Activated naive CD8-positive, alpha-beta T cell treated with anti-CD3 and anti-CD28 coated beads, Interleukin-2, amount 50 U/mL, for 24 hours (primary cell): ENCODE measurements at regions not wholly inside any gene's neighbourhood (a gene's known extent, or its start where the extent isn't known, plus 50 kb on each side); places are given as distances from the start of the nearest gene placed in this dataset.

Experiments
- ATAC-seq: fragments of 150-1000 bp; cut with Tn5 transposase; one replicate; pipeline ENCODE4 v1.10.0; 2021
- DNase-seq: peaks from one replicate; pipeline ENCODE4 v3.0.0; 2021
- H3K27ac Mint-ChIP-seq: one replicate; pipeline ENCODE4 v1.8.0; 2021; ENCODE audit warnings: mild to moderate bottlenecking, mixed read lengths
- H3K27me3 Mint-ChIP-seq: one replicate; pipeline ENCODE4 v1.8.0; 2021; ENCODE audit warnings: mixed read lengths
- H3K36me3 Mint-ChIP-seq: one replicate; pipeline ENCODE4 v1.8.0; 2021; ENCODE audit warnings: low read depth, mixed read lengths
- H3K4me1 Mint-ChIP-seq: one replicate; pipeline ENCODE4 v1.8.0; 2021; ENCODE audit warnings: mixed read lengths
- H3K4me3 Mint-ChIP-seq: one replicate; pipeline ENCODE4 v1.8.0; 2021; ENCODE audit warnings: mild to moderate bottlenecking, moderate library complexity, mixed read lengths
- H3K9me3 Mint-ChIP-seq: one replicate; pipeline ENCODE4 v1.8.0; 2021; ENCODE audit warnings: mixed read lengths

- Mint-ChIP-seq H3K36me3 (no peaks in the 10 kb centered on the region), H3K4me1 (no peaks in the 10 kb centered on the region), H3K27me3 (peaks cover 1% of the 10 kb centered on the region), H3K9me3 (no peaks in the 10 kb centered on the region), H3K4me3 (no peak overlapping the region), H3K27ac (no peak overlapping the region)
- ATAC-seq (no peak), DNase-seq (no peak)
Observed at GRCh38 chr3:182596676-182597410, 196.5 kb upstream of the ATP11B start.

- no peak overlapping the region for H3K27ac Mint-ChIP-seq
- ATAC-seq (no peak), DNase-seq (no peak)
- H3K4me3 Mint-ChIP-seq, result no peak overlapping the region
- peaks cover 1% of the 10 kb centered on the region for H3K27me3 Mint-ChIP-seq
- H3K4me1 Mint-ChIP-seq, result no peaks in the 10 kb centered on the region
- no peaks in the 10 kb centered on the region for H3K9me3 Mint-ChIP-seq
- no peaks in the 10 kb centered on the region for H3K36me3 Mint-ChIP-seq
Observed at GRCh38 chr3:182597621-182598041, 195.7 kb upstream of the ATP11B start.

- no peak for ATAC-seq
Observed at GRCh38 chr3:182601597-182601996, 191.7 kb upstream of the ATP11B start.

GRCh38 chr3:182603501-182603900 lies 189.8 kb upstream of the ATP11B start:
- Mint-ChIP-seq H3K9me3 (no peaks in the 10 kb centered on the region), H3K36me3 (no peaks in the 10 kb centered on the region), H3K4me3 (no peak overlapping the region), H3K4me1 (no peaks in the 10 kb centered on the region), H3K27me3 (peaks cover 2% of the 10 kb centered on the region), H3K27ac (no peak overlapping the region)
- no peak for DNase-seq
- ATAC-seq, result no peak

More at GRCh38 chr3:182601597-182601996, 191.7 kb upstream of the ATP11B start:
- DNase-seq, result no peak
- Mint-ChIP-seq H3K9me3 (no peaks in the 10 kb centered on the region), H3K4me3 (no peak overlapping the region), H3K36me3 (no peaks in the 10 kb centered on the region), H3K27ac (no peak overlapping the region), H3K27me3 (no peaks in the 10 kb centered on the region), H3K4me1 (no peaks in the 10 kb centered on the region)

- Mint-ChIP-seq H3K9me3 (no peaks in the 10 kb centered on the region), H3K4me1 (no peaks in the 10 kb centered on the region), H3K36me3 (no peaks in the 10 kb centered on the region), H3K27ac (no peak overlapping the region), H3K4me3 (no peak overlapping the region), H3K27me3 (peaks cover 2% of the 10 kb centered on the region)
- ATAC-seq (no peak), DNase-seq (no peak)
Observed at GRCh38 chr3:182605882-182606611, 187.3 kb upstream of the ATP11B start.

GRCh38 chr3:182606905-182607504 lies 186.3 kb upstream of the ATP11B start:
- no peak overlapping the region for H3K27ac Mint-ChIP-seq
- peaks cover 3% of the 10 kb centered on the region for H3K27me3 Mint-ChIP-seq
- no peaks in the 10 kb centered on the region for H3K4me1 Mint-ChIP-seq
- ATAC-seq (no peak), DNase-seq (no peak)
- no peak overlapping the region for H3K4me3 Mint-ChIP-seq
- no peaks in the 10 kb centered on the region for H3K9me3 Mint-ChIP-seq
- no peaks in the 10 kb centered on the region for H3K36me3 Mint-ChIP-seq

- H3K27ac Mint-ChIP-seq, result no peak overlapping the region
- no peaks in the 10 kb centered on the region for H3K4me1 Mint-ChIP-seq
- peaks cover 9% of the 10 kb centered on the region for H3K27me3 Mint-ChIP-seq
- H3K36me3 Mint-ChIP-seq, result no peaks in the 10 kb centered on the region
- ATAC-seq (no peak), DNase-seq (no peak)
- H3K4me3 Mint-ChIP-seq, result no peak overlapping the region
- no peaks in the 10 kb centered on the region for H3K9me3 Mint-ChIP-seq
Observed at GRCh38 chr3:182608832-182609231, 184.5 kb upstream of the ATP11B start.

- H3K9me3 Mint-ChIP-seq, result no peaks in the 10 kb centered on the region
- no peak for ATAC-seq
Observed at GRCh38 chr3:182609575-182610156, 183.6 kb upstream of the ATP11B start.

GRCh38 chr3:182612332-182612731 lies 181.0 kb upstream of the ATP11B start:
- no peak for DNase-seq
- ATAC-seq, result no peak
- no peak overlapping the region for H3K4me3 Mint-ChIP-seq
- H3K36me3 Mint-ChIP-seq, result no peaks in the 10 kb centered on the region
- H3K27ac Mint-ChIP-seq, result no peak overlapping the region
- H3K4me1 Mint-ChIP-seq, result no peaks in the 10 kb centered on the region
- H3K9me3 Mint-ChIP-seq, result no peaks in the 10 kb centered on the region
- H3K27me3 Mint-ChIP-seq, result peaks cover 10% of the 10 kb centered on the region

More at GRCh38 chr3:182609575-182610156, 183.6 kb upstream of the ATP11B start:
- DNase-seq, result no peak
- Mint-ChIP-seq H3K4me1 (no peaks in the 10 kb centered on the region), H3K36me3 (no peaks in the 10 kb centered on the region), H3K4me3 (no peak overlapping the region), H3K27me3 (peaks cover 9% of the 10 kb centered on the region), H3K27ac (no peak overlapping the region)

GRCh38 chr3:182617500-182617899 lies 175.8 kb upstream of the ATP11B start:
- H3K27ac Mint-ChIP-seq, result no peak overlapping the region
- no peaks in the 10 kb centered on the region for H3K4me1 Mint-ChIP-seq
- ATAC-seq, result no peak
- no peaks in the 10 kb centered on the region for H3K9me3 Mint-ChIP-seq
- DNase-seq, result no peak
- no peak overlapping the region for H3K4me3 Mint-ChIP-seq
- peaks cover 11% of the 10 kb centered on the region for H3K27me3 Mint-ChIP-seq
- H3K36me3 Mint-ChIP-seq, result no peaks in the 10 kb centered on the region

- Mint-ChIP-seq H3K27me3 (peaks cover 11% of the 10 kb centered on the region), H3K36me3 (no peaks in the 10 kb centered on the region), H3K27ac (no peak overlapping the region), H3K4me3 (no peak overlapping the region), H3K4me1 (no peaks in the 10 kb centered on the region), H3K9me3 (no peaks in the 10 kb centered on the region)
- no peak for DNase-seq
- ATAC-seq, result no peak
Observed at GRCh38 chr3:182618085-182618732, 175.1 kb upstream of the ATP11B start.

- peaks cover 11% of the 10 kb centered on the region for H3K27me3 Mint-ChIP-seq
- no peaks in the 10 kb centered on the region for H3K4me1 Mint-ChIP-seq
- H3K27ac Mint-ChIP-seq, result no peak overlapping the region
- DNase-seq (no peak), ATAC-seq (no peak)
- H3K36me3 Mint-ChIP-seq, result no peaks in the 10 kb centered on the region
- H3K4me3 Mint-ChIP-seq, result no peak overlapping the region
- H3K9me3 Mint-ChIP-seq, result no peaks in the 10 kb centered on the region
Observed at GRCh38 chr3:182618981-182619591, 174.2 kb upstream of the ATP11B start.

- ATAC-seq (no peak), DNase-seq (no peak)
- Mint-ChIP-seq H3K36me3 (no peaks in the 10 kb centered on the region), H3K27ac (no peak overlapping the region), H3K4me3 (no peak overlapping the region), H3K4me1 (no peaks in the 10 kb centered on the region), H3K27me3 (peaks cover 13% of the 10 kb centered on the region), H3K9me3 (no peaks in the 10 kb centered on the region)
Observed at GRCh38 chr3:182620723-182621434, 172.4 kb upstream of the ATP11B start.
